Stimulated activated CD4-positive, alpha-beta T cell treated with anti-CD3 and anti-CD28 coated beads, TNF-alpha, amount 100 ng/mL, for 1 hour (primary cell): ENCODE measurements at regions not wholly inside any gene's neighbourhood (a gene's known extent, or its start where the extent isn't known, plus 50 kb on each side); places are given as distances from the start of the nearest gene placed in this dataset.
"Not testable (repeated sequence)": the region's sequence is repeated elsewhere in the genome, so short reads cannot be mapped to it uniquely, and the experiment has no call there.

Source experiments
- DNase-seq, 3 donors: peaks; one replicate each; pipeline ENCODE4 v3.0.0-alpha.2; 2020; ENCODE audit warnings: low read depth in 3 of 3, low spot score in 1 of 3

GRCh38 chr3:118167571-118167970 lies 867.1 kb downstream of the IGSF11 start:
- DNase-seq: no peak

- DNase-seq: no peak
These were observed 866.5 kb downstream of the IGSF11 start for GRCh38 chr3:118168175-118168574.

GRCh38 chr3:118171236-118171852 lies 863.3 kb downstream of the IGSF11 start:
- DNase-seq: no peak

GRCh38 chr3:118180853-118181252 lies 853.8 kb downstream of the IGSF11 start:
- no peak for DNase-seq

- DNase-seq: no peak
These were observed 853.4 kb downstream of the IGSF11 start for GRCh38 chr3:118181274-118181673.

GRCh38 chr3:118186051-118186450 lies 848.6 kb downstream of the IGSF11 start:
- DNase-seq: no peak

GRCh38 chr3:118187221-118187620 lies 847.4 kb downstream of the IGSF11 start:
- no peak for DNase-seq

GRCh38 chr3:118196183-118196582 lies 838.5 kb downstream of the IGSF11 start:
- no peak for DNase-seq

GRCh38 chr3:118199044-118199443 lies 835.6 kb downstream of the IGSF11 start:
- DNase-seq: no peak

GRCh38 chr3:118204052-118204656 lies 830.5 kb downstream of the IGSF11 start:
- no peak for DNase-seq

GRCh38 chr3:118207271-118207670 lies 827.4 kb downstream of the IGSF11 start:
- no peak for DNase-seq

GRCh38 chr3:118208642-118209041 lies 826.0 kb downstream of the IGSF11 start:
- no peak for DNase-seq

GRCh38 chr3:118213892-118214291 lies 820.8 kb downstream of the IGSF11 start:
- no peak for DNase-seq

- DNase-seq: no peak
These were observed 808.4 kb downstream of the IGSF11 start for GRCh38 chr3:118226206-118226605.

- no peak for DNase-seq
These were observed 807.5 kb downstream of the IGSF11 start for GRCh38 chr3:118227191-118227590.

- no peak for DNase-seq
These were observed 806.5 kb downstream of the IGSF11 start for GRCh38 chr3:118228151-118228550.

- no peak for DNase-seq
These were observed 805.5 kb downstream of the IGSF11 start for GRCh38 chr3:118229196-118229595.

- DNase-seq: no peak
These were observed 803.1 kb downstream of the IGSF11 start for GRCh38 chr3:118231578-118231977.

- DNase-seq: no peak
These were observed 795.4 kb downstream of the IGSF11 start for GRCh38 chr3:118239253-118239652.

- no peak for DNase-seq
These were observed 789.9 kb downstream of the IGSF11 start for GRCh38 chr3:118244761-118245160.

- DNase-seq: no peak
These were observed 789.3 kb downstream of the IGSF11 start for GRCh38 chr3:118245312-118245711.

GRCh38 chr3:118258850-118259249 lies 775.8 kb downstream of the IGSF11 start:
- DNase-seq: not testable (repeated sequence)

- no peak for DNase-seq
These were observed 771.7 kb downstream of the IGSF11 start for GRCh38 chr3:118262800-118263402.
